DND-41 (cell line): ENCODE measurements at regions not wholly inside any gene's neighbourhood (a gene's known extent, or its start where the extent isn't known, plus 50 kb on each side); places are given as distances from the start of the nearest gene placed in this dataset.

Experiments used
- ATAC-seq: fragments of 200-7000 bp; cut with Tn5 transposase; 3 replicates; pipeline ENCODE4 v1.9.1; 2021; ENCODE audit warnings: low read depth; ENCODE audit not compliant: insufficient read depth
- DNase-seq: peaks from one replicate; pipeline ENCODE4 v3.0.0-alpha.2; 2020
- H2AFZ ChIP-seq: 2 replicates; pipeline ENCODE4 v1.6.0; 2012; ENCODE audit warnings: low read depth, low read length
- H3K27ac ChIP-seq: 2 replicates; pipeline ENCODE4 v1.5.1; 2012; ENCODE audit warnings: low read length, inconsistent platforms
- H3K27me3 ChIP-seq: fragments of 200-600 bp; sonication (generic); 2 replicates; pipeline ENCODE4 v1.6.0; 2012; ENCODE audit warnings: low read length, mild to moderate bottlenecking, inconsistent platforms; ENCODE audit not compliant: insufficient read depth, poor library complexity
- H3K36me3 ChIP-seq: 2 replicates; pipeline ENCODE4 v1.5.1; 2012; ENCODE audit warnings: low read length, inconsistent platforms; ENCODE audit not compliant: insufficient read depth
- H3K4me1 ChIP-seq: 2 replicates; pipeline ENCODE4 v1.5.1; 2012; ENCODE audit warnings: mild to moderate bottlenecking, low read length; ENCODE audit not compliant: insufficient read depth
- H3K4me2 ChIP-seq: 2 replicates; pipeline ENCODE4 v1.6.0; 2012; ENCODE audit warnings: mild to moderate bottlenecking, moderate library complexity, low read length, inconsistent platforms; ENCODE audit not compliant: insufficient read depth
- H3K4me3 ChIP-seq, 2 experiments: fragments of 200-600 bp in 1 of 2; shearing (Covaris generic) in 1 of 2; 2 replicates each; pipeline ENCODE4 v1.5.1; 2012 to 2016; ENCODE audit warnings: inconsistent platforms in 2 of 2, low read length in 2 of 2, mild to moderate bottlenecking in 2 of 2, low read depth in 1 of 2, moderate library complexity in 1 of 2
- H3K79me2 ChIP-seq: 2 replicates; pipeline ENCODE4 v1.6.0; 2012; ENCODE audit warnings: low read length, inconsistent platforms; ENCODE audit not compliant: insufficient read depth
- H3K9ac ChIP-seq: 2 replicates; pipeline ENCODE4 v1.6.0; 2012; ENCODE audit warnings: low read depth, mild to moderate bottlenecking, inconsistent platforms, low read length, moderate library complexity
- H3K9me3 ChIP-seq: 2 replicates; pipeline ENCODE4 v1.5.1; 2012; ENCODE audit warnings: low read length, moderate library complexity, mild to moderate bottlenecking, inconsistent platforms; ENCODE audit not compliant: insufficient read depth, severe bottlenecking
- H4K20me1 ChIP-seq: 2 replicates; pipeline ENCODE4 v1.6.0; 2012; ENCODE audit warnings: low read length; ENCODE audit not compliant: insufficient read depth
- CTCF ChIP-seq: IDR thresholded peaks from 2 replicates; pipeline ENCODE4 v1.5.1; 2012; ENCODE audit warnings: borderline replicate concordance, low read length, moderate library complexity, mild to moderate bottlenecking; ENCODE audit not compliant: poor library complexity, severe bottlenecking; ENCODE audit errors: extremely low read depth
- EZH2 ChIP-seq: IDR thresholded peaks from 3 replicates; pipeline ENCODE4 v1.6.1; 2012; ENCODE audit warnings: borderline replicate concordance, low read depth, mild to moderate bottlenecking, moderate library complexity, low read length, inconsistent platforms; ENCODE audit not compliant: severe bottlenecking

GRCh38 chr12:47560415-47560814, 145.4 kb downstream of the RPAP3 start:
- no peak overlapping the region for H2AFZ ChIP-seq
- no peak overlapping the region for H3K9ac ChIP-seq
- no peak overlapping the region for H3K27ac ChIP-seq
- no peak for DNase-seq
- no peak overlapping the region for H3K4me2 ChIP-seq
- no peaks in the 10 kb centered on the region for H4K20me1 ChIP-seq
- no peak overlapping the region for H3K4me3 ChIP-seq
- no peaks in the 10 kb centered on the region for H3K36me3 ChIP-seq
- ATAC-seq = no peak
- no peaks in the 10 kb centered on the region for H3K9me3 ChIP-seq
- 0 out of 2 replicates have a peak, but pooled peaks cover under 1% of the 10 kb centered on the region for H3K4me1 ChIP-seq
- no peaks in the 10 kb centered on the region for H3K79me2 ChIP-seq
- TF ChIP-seq EZH2 (no peak), CTCF (no peak)
- H3K27me3 ChIP-seq = no peaks in the 10 kb centered on the region

GRCh38 chr12:47558625-47559345, 147.0 kb downstream of the RPAP3 start:
- Histone ChIP-seq H3K4me2 (no peak overlapping the region), H3K9me3 (no peaks in the 10 kb centered on the region), H4K20me1 (no peaks in the 10 kb centered on the region), H3K9ac (no peak overlapping the region), H3K36me3 (no peaks in the 10 kb centered on the region), H2AFZ (no peak overlapping the region), H3K4me1 (peaks cover 16% of the 10 kb centered on the region), H3K79me2 (no peaks in the 10 kb centered on the region), H3K27ac (no peak overlapping the region), H3K27me3 (no peaks in the 10 kb centered on the region), H3K4me3 (no peak overlapping the region)
- DNase-seq (no peak), ATAC-seq (no peak)
- no peak for TF ChIP-seq EZH2
- TF ChIP-seq CTCF = no peak

GRCh38 chr12:47557386-47557785, 148.4 kb downstream of the RPAP3 start:
- no peaks in the 10 kb centered on the region for H3K27me3 ChIP-seq
- no peaks in the 10 kb centered on the region for H4K20me1 ChIP-seq
- no peaks in the 10 kb centered on the region for H3K79me2 ChIP-seq
- no peaks in the 10 kb centered on the region for H3K36me3 ChIP-seq
- no peak overlapping the region for H2AFZ ChIP-seq
- DNase-seq (no peak), ATAC-seq (no peak)
- H3K9ac ChIP-seq = no peak overlapping the region
- no peak for TF ChIP-seq EZH2
- no peak for TF ChIP-seq CTCF
- no peak overlapping the region for H3K27ac ChIP-seq
- peaks cover 5% of the 10 kb centered on the region for H3K9me3 ChIP-seq
- no peak overlapping the region for H3K4me3 ChIP-seq
- H3K4me2 ChIP-seq = no peak overlapping the region
- H3K4me1 ChIP-seq = peaks cover 22% of the 10 kb centered on the region
